ENCODE measurements at regions not wholly inside any gene's neighbourhood (a gene's known extent, or its start where the extent isn't known, plus 50 kb on each side); places are given as distances from the start of the nearest gene placed in this dataset.

GRCh38 chr5:82753374-82753773 is 323.8 kb downstream of the TMEM167A start:
- TF ChIP-seq CTCF (IDR thresholded peaks at IDR 0.05) (no peak), REST (IDR thresholded peaks at IDR 0.05; ENCODE audit: insufficient read depth in 1 of 2, low read depth in 2 of 2, low read length in 1 of 2) (no peak), POLR2AphosphoS5 (IDR thresholded peaks at IDR 0.05; ENCODE audit: low read depth, low read length) (no peak), SIN3A (IDR thresholded peaks at IDR 0.05; ENCODE audit: borderline replicate concordance, insufficient read depth, low read depth, low read length) (no peak), TCF7L2 (IDR thresholded peaks at IDR 0.05; ENCODE audit: low read depth, low read length) (no peak)
